Breast epithelium (tissue), 3 donors: ENCODE measurements at regions not wholly inside any gene's neighbourhood (a gene's known extent, or its start where the extent isn't known, plus 50 kb on each side); places are given as distances from the start of the nearest gene placed in this dataset.

Experiments
- POLR2AphosphoS5 ChIP-seq, 3 donors: sonication (generic); formaldehyde crosslinking; IDR thresholded peaks; one replicate each; pipeline ENCODE4 v1.6.1; 2017; ENCODE audit warnings: antibody characterized with exemption in 3 of 3
- TF ChIP-seq, protein P1 (sequence below), 3 donors: fragments of 450-650 bp; IDR thresholded peaks; one replicate each; pipeline ENCODE4 v1.5.1; 2016 to 2017; ENCODE audit warnings: antibody characterized with exemption in 3 of 3, mild to moderate bottlenecking in 3 of 3, moderate library complexity in 3 of 3

DNA sequence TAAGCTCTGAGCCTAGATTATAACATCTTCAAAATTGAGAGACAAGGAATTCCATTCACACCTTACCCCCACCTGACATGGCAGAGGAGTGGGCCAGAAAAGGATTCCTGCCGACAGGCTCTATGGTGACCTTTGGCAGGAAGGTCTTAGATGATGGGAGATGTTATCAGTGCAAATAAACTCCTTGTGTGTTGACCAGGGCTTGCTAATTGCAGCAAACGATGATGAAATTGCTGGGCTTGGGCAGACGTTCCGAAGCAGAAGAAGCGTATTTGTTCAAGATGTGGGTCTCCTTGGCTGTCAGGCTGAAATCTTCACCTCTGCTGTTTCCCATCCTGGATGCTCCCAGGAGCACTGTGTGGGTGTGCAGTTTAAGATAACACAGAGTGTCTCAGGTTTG, 183.7 kb upstream of the CADM1 start:
- TF ChIP-seq, protein P1, sequence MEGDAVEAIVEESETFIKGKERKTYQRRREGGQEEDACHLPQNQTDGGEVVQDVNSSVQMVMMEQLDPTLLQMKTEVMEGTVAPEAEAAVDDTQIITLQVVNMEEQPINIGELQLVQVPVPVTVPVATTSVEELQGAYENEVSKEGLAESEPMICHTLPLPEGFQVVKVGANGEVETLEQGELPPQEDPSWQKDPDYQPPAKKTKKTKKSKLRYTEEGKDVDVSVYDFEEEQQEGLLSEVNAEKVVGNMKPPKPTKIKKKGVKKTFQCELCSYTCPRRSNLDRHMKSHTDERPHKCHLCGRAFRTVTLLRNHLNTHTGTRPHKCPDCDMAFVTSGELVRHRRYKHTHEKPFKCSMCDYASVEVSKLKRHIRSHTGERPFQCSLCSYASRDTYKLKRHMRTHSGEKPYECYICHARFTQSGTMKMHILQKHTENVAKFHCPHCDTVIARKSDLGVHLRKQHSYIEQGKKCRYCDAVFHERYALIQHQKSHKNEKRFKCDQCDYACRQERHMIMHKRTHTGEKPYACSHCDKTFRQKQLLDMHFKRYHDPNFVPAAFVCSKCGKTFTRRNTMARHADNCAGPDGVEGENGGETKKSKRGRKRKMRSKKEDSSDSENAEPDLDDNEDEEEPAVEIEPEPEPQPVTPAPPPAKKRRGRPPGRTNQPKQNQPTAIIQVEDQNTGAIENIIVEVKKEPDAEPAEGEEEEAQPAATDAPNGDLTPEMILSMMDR (IDR thresholded peaks at IDR 0.05) = no peak
- no peak for TF ChIP-seq POLR2AphosphoS5 (IDR thresholded peaks at IDR 0.05)
